Liver (tissue), 8 donors: ENCODE measurements at regions not wholly inside any gene's neighbourhood (a gene's known extent, or its start where the extent isn't known, plus 50 kb on each side); places are given as distances from the start of the nearest gene placed in this dataset.

Experiments
- DNase-seq: peaks from one replicate; pipeline ENCODE4 v3.0.0-alpha.2; 2017; ENCODE audit warnings: low spot score
- H3K27ac ChIP-seq, 2 donors: one replicate each; pipeline ENCODE4 v1.7.0; 2013; ENCODE audit warnings: inconsistent platforms in 2 of 2, low read length in 2 of 2, control low read depth in 1 of 2, low read depth in 1 of 2, mild to moderate bottlenecking in 1 of 2
- H3K27me3 ChIP-seq, 4 donors: one replicate each; pipeline versions ENCODE4 v1.6.1 to v1.7.0; 2013; ENCODE audit warnings: low read length in 3 of 4, inconsistent platforms in 1 of 4, mild to moderate bottlenecking in 1 of 4, moderate library complexity in 1 of 4; ENCODE audit not compliant: control insufficient read depth in 4 of 4, insufficient read depth in 4 of 4
- H3K36me3 ChIP-seq, 4 donors: one replicate each; pipeline versions ENCODE4 v1.6.1 to v1.7.0; 2013; ENCODE audit warnings: low read length in 3 of 4, mild to moderate bottlenecking in 3 of 4, low read depth in 1 of 4, moderate library complexity in 1 of 4; ENCODE audit not compliant: control insufficient read depth in 4 of 4, insufficient read depth in 3 of 4
- H3K4me1 ChIP-seq, 4 donors: one replicate each; pipeline versions ENCODE4 v1.6.1 to v1.7.0; 2013; ENCODE audit warnings: low read length in 3 of 4, mild to moderate bottlenecking in 3 of 4, moderate library complexity in 1 of 4; ENCODE audit not compliant: control insufficient read depth in 4 of 4, insufficient read depth in 4 of 4
- H3K4me3 ChIP-seq, 3 donors: one replicate each; pipeline versions ENCODE4 v1.6.1 to v1.7.0; 2013; ENCODE audit warnings: low read length in 3 of 3, control low read depth in 1 of 3, low read depth in 1 of 3, mild to moderate bottlenecking in 1 of 3
- H3K9ac ChIP-seq, 2 donors: one replicate each; pipeline ENCODE4 v1.7.0; 2013; ENCODE audit warnings: low read length in 2 of 2, mild to moderate bottlenecking in 2 of 2, moderate library complexity in 2 of 2, control low read depth in 1 of 2, low read depth in 1 of 2
- H3K9me3 ChIP-seq, 4 donors: one replicate each; pipeline versions ENCODE4 v1.6.1 to v1.7.0; 2013; ENCODE audit warnings: low read length in 3 of 4; ENCODE audit not compliant: control insufficient read depth in 4 of 4
- EGR1 ChIP-seq, 2 donors: IDR thresholded peaks; 2 replicates each; pipeline ENCODE4 v1.6.1; 2016 to 2018; ENCODE audit warnings: antibody characterized with exemption in 2 of 2, low read depth in 2 of 2
- FOXA1 ChIP-seq: IDR thresholded peaks from 2 replicates; pipeline ENCODE4 v1.6.1; 2016; ENCODE audit warnings: antibody characterized with exemption
- FOXA2 ChIP-seq: IDR thresholded peaks from 2 replicates; pipeline ENCODE4 v1.6.1; 2016; ENCODE audit warnings: antibody characterized with exemption
- GABPA ChIP-seq, 2 donors: IDR thresholded peaks in 1 of 2; conservative IDR thresholded peaks in 1 of 2; 2 replicates each; pipeline ENCODE4 v1.6.1; 2016; ENCODE audit warnings: antibody characterized with exemption in 2 of 2, mild to moderate bottlenecking in 1 of 2, moderate library complexity in 1 of 2
- HNF4A ChIP-seq, 2 donors: conservative IDR thresholded peaks; 2 replicates each; pipeline ENCODE4 v1.6.1; 2016; ENCODE audit warnings: antibody characterized with exemption in 2 of 2, mild to moderate bottlenecking in 2 of 2
- HNF4G ChIP-seq: IDR thresholded peaks from 2 replicates; pipeline ENCODE4 v1.6.1; 2016; ENCODE audit warnings: antibody characterized with exemption
- JUND ChIP-seq, 2 donors: IDR thresholded peaks; 2 replicates each; pipeline ENCODE4 v1.6.1; 2016; ENCODE audit warnings: antibody characterized with exemption in 2 of 2
- NR2F2 ChIP-seq: IDR thresholded peaks from 2 replicates; pipeline ENCODE4 v1.6.1; 2016; ENCODE audit warnings: antibody characterized with exemption
- RAD21 ChIP-seq, 2 donors: IDR thresholded peaks; 2 replicates each; pipeline ENCODE4 v1.6.1; 2016; ENCODE audit warnings: antibody characterized with exemption in 2 of 2, mild to moderate bottlenecking in 2 of 2
- RXRA ChIP-seq, 2 donors: IDR thresholded peaks; 2 replicates each; pipeline ENCODE4 v1.6.1; 2017 to 2018; ENCODE audit warnings: antibody characterized with exemption in 2 of 2, mild to moderate bottlenecking in 1 of 2
- SP1 ChIP-seq: IDR thresholded peaks from 2 replicates; pipeline ENCODE4 v1.6.1; 2018; ENCODE audit warnings: antibody characterized with exemption, mild to moderate bottlenecking
- TAF1 ChIP-seq: conservative IDR thresholded peaks from 2 replicates; pipeline ENCODE4 v1.6.1; 2016; ENCODE audit warnings: antibody characterized with exemption, mild to moderate bottlenecking
- YY1 ChIP-seq: IDR thresholded peaks from 2 replicates; pipeline ENCODE4 v1.6.1; 2016; ENCODE audit warnings: antibody characterized with exemption, mild to moderate bottlenecking
- whole genome bisulfite sequencing: extraction: QIAGEN DNeasy Blood & Tissue Kit; methylation state at CpG from one replicate; pipeline ENCODE4 v1.1.7; 2013; 5-methylcytosine and 5-hydroxymethylcytosine counted together
- TF ChIP-seq, protein P1 (sequence below): fragments of 150-350 bp; IDR thresholded peaks from 2 replicates; pipeline ENCODE4 v1.5.1; 2017; ENCODE audit warnings: improper control_type of control experiment, low read depth, low read length; ENCODE audit not compliant: missing input control
- TF ChIP-seq, protein P2 (sequence below): IDR thresholded peaks from 2 replicates; pipeline ENCODE4 v1.6.1; 2016; ENCODE audit warnings: antibody characterized with exemption
- TF ChIP-seq, protein P3 (sequence below): IDR thresholded peaks from 2 replicates; pipeline ENCODE4 v1.6.1; 2016; ENCODE audit warnings: antibody characterized with exemption, mild to moderate bottlenecking
- TF ChIP-seq, protein P4 (sequence below): IDR thresholded peaks from 2 replicates; pipeline ENCODE4 v1.6.1; 2016; ENCODE audit warnings: antibody characterized with exemption
- TF ChIP-seq, protein P5 (sequence below): IDR thresholded peaks from 2 replicates; pipeline ENCODE4 v1.6.1; 2016; ENCODE audit warnings: antibody characterized with exemption
- donor health status: healthy.
- donor health status: healthy.
- donor health status: healthy.
- donor health status: healthy.
- donor health status: healthy.

DNA sequence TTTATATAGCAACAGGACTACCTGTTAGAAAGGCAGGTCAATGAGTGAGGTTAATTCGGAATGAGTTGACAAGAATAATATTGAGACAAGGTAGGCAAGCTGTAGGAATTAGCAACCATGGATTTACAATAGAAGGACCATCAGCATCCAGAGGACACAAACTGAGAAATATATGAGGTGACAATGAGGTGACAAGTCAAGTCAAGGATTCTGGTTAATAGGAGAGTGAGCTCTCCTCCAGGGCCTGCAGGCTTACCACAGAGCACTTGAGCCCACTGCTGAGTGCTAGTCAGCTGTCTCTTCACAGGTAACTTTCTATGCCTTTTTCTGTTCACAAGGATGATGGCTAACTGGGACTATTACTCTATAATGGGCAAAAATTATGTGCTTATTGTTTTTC lies 227.2 kb downstream of the MRPS30 start:
- H3K4me1 ChIP-seq = peaks cover 0 to 3% (median under 1%) of the 10 kb centered on the region in 4 donors
- H3K4me3 ChIP-seq = no peak overlapping the region
- no peak for DNase-seq
- no peaks in the 10 kb centered on the region for H3K9me3 ChIP-seq
- H3K36me3 ChIP-seq = no peaks in the 10 kb centered on the region
- no peak for TF ChIP-seq GABPA (IDR thresholded peaks at IDR 0.05 in 1 of 2, conservative IDR thresholded peaks at IDR 0.05 in 1 of 2)
- no peak for TF ChIP-seq TAF1
- TF ChIP-seq, protein P1, sequence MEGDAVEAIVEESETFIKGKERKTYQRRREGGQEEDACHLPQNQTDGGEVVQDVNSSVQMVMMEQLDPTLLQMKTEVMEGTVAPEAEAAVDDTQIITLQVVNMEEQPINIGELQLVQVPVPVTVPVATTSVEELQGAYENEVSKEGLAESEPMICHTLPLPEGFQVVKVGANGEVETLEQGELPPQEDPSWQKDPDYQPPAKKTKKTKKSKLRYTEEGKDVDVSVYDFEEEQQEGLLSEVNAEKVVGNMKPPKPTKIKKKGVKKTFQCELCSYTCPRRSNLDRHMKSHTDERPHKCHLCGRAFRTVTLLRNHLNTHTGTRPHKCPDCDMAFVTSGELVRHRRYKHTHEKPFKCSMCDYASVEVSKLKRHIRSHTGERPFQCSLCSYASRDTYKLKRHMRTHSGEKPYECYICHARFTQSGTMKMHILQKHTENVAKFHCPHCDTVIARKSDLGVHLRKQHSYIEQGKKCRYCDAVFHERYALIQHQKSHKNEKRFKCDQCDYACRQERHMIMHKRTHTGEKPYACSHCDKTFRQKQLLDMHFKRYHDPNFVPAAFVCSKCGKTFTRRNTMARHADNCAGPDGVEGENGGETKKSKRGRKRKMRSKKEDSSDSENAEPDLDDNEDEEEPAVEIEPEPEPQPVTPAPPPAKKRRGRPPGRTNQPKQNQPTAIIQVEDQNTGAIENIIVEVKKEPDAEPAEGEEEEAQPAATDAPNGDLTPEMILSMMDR = no peak
- no peak for TF ChIP-seq YY1
- TF ChIP-seq, protein P2, sequence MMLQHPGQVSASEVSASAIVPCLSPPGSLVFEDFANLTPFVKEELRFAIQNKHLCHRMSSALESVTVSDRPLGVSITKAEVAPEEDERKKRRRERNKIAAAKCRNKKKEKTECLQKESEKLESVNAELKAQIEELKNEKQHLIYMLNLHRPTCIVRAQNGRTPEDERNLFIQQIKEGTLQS = no peak
- TF ChIP-seq FOXA2 = no peak
- no peak for TF ChIP-seq EGR1 (IDR thresholded peaks at IDR 0.05; ENCODE audit: low read depth in 2 of 2)
- no peak for TF ChIP-seq NR2F2
- TF ChIP-seq, protein P3, sequence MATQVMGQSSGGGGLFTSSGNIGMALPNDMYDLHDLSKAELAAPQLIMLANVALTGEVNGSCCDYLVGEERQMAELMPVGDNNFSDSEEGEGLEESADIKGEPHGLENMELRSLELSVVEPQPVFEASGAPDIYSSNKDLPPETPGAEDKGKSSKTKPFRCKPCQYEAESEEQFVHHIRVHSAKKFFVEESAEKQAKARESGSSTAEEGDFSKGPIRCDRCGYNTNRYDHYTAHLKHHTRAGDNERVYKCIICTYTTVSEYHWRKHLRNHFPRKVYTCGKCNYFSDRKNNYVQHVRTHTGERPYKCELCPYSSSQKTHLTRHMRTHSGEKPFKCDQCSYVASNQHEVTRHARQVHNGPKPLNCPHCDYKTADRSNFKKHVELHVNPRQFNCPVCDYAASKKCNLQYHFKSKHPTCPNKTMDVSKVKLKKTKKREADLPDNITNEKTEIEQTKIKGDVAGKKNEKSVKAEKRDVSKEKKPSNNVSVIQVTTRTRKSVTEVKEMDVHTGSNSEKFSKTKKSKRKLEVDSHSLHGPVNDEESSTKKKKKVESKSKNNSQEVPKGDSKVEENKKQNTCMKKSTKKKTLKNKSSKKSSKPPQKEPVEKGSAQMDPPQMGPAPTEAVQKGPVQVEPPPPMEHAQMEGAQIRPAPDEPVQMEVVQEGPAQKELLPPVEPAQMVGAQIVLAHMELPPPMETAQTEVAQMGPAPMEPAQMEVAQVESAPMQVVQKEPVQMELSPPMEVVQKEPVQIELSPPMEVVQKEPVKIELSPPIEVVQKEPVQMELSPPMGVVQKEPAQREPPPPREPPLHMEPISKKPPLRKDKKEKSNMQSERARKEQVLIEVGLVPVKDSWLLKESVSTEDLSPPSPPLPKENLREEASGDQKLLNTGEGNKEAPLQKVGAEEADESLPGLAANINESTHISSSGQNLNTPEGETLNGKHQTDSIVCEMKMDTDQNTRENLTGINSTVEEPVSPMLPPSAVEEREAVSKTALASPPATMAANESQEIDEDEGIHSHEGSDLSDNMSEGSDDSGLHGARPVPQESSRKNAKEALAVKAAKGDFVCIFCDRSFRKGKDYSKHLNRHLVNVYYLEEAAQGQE = no peak
- TF ChIP-seq, protein P4, sequence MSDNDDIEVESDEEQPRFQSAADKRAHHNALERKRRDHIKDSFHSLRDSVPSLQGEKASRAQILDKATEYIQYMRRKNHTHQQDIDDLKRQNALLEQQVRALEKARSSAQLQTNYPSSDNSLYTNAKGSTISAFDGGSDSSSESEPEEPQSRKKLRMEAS = no peak
- no peak for TF ChIP-seq HNF4A (conservative IDR thresholded peaks at IDR 0.05)
- TF ChIP-seq HNF4G = no peak
- no peak for TF ChIP-seq FOXA1
- no peak for TF ChIP-seq RAD21 (IDR thresholded peaks at IDR 0.05)
- TF ChIP-seq, protein P5, sequence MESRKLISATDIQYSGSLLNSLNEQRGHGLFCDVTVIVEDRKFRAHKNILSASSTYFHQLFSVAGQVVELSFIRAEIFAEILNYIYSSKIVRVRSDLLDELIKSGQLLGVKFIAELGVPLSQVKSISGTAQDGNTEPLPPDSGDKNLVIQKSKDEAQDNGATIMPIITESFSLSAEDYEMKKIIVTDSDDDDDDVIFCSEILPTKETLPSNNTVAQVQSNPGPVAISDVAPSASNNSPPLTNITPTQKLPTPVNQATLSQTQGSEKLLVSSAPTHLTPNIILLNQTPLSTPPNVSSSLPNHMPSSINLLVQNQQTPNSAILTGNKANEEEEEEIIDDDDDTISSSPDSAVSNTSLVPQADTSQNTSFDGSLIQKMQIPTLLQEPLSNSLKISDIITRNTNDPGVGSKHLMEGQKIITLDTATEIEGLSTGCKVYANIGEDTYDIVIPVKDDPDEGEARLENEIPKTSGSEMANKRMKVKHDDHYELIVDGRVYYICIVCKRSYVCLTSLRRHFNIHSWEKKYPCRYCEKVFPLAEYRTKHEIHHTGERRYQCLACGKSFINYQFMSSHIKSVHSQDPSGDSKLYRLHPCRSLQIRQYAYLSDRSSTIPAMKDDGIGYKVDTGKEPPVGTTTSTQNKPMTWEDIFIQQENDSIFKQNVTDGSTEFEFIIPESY = no peak
- TF ChIP-seq JUND (IDR thresholded peaks at IDR 0.05) = no peak
- TF ChIP-seq RXRA (IDR thresholded peaks at IDR 0.05) = no peak
- TF ChIP-seq SP1 = no peak
- H3K9ac ChIP-seq = no peak overlapping the region
- WGBS = 87% methylated on average over 1 of the region's 1 CpG
- H3K27ac ChIP-seq = no peak overlapping the region
- no peaks in the 10 kb centered on the region for H3K27me3 ChIP-seq

DNA sequence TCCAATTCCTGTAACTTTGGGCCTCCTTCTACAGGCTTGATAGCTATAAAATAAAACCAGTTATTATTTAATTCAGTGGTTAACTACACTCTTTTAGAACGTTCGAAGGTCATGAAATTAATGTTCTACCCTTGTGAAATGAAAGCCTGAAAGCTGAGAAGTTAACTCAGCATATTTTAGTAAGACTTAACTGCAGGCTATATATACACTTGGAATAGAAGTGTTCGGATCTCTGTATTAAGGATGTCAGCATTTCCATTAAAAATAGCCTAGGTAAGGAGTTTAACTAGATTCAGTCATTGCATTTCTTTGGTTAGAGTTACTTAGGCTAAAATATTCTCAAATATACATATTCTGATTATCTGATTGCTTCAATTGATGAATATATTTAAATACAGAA lies 229.2 kb downstream of the MRPS30 start:
- DNase-seq = no peak
- H3K4me1 ChIP-seq = peaks cover 0 to 3% (median under 1%) of the 10 kb centered on the region in 4 donors
- H3K9me3 ChIP-seq = no peaks in the 10 kb centered on the region
- H3K4me3 ChIP-seq = no peak overlapping the region
- no peaks in the 10 kb centered on the region for H3K27me3 ChIP-seq
- H3K27ac ChIP-seq = no peak overlapping the region
- H3K36me3 ChIP-seq = no peaks in the 10 kb centered on the region
- TF ChIP-seq FOXA2 = no peak
- TF ChIP-seq, protein P5 = no peak
- H3K9ac ChIP-seq = no peak overlapping the region
- WGBS = 76% methylated on average over 3 of the region's 3 CpGs
